HUES48 (cell line): ENCODE measurements at regions not wholly inside any gene's neighbourhood (a gene's known extent, or its start where the extent isn't known, plus 50 kb on each side); places are given as distances from the start of the nearest gene placed in this dataset.

Experiments used
- H3K27ac ChIP-seq: one replicate; pipeline ENCODE4 v1.7.0; 2013; ENCODE audit warnings: low read depth, low read length, inconsistent platforms
- H3K27me3 ChIP-seq: 2 replicates; pipeline ENCODE4 v1.6.1; 2013; ENCODE audit warnings: mild to moderate bottlenecking, low read length; ENCODE audit not compliant: control insufficient read depth, insufficient read depth
- H3K36me3 ChIP-seq: 2 replicates; pipeline ENCODE4 v1.6.1; 2013; ENCODE audit warnings: low read length; ENCODE audit not compliant: control insufficient read depth, insufficient read depth
- H3K4me1 ChIP-seq: 2 replicates; pipeline ENCODE4 v1.6.1; 2013; ENCODE audit warnings: mild to moderate bottlenecking, low read length; ENCODE audit not compliant: control insufficient read depth, insufficient read depth
- H3K4me3 ChIP-seq: 2 replicates; pipeline ENCODE4 v1.5.1; 2013; ENCODE audit warnings: mild to moderate bottlenecking, low read depth, low read length
- H3K9ac ChIP-seq: 2 replicates; pipeline ENCODE4 v1.6.1; 2013; ENCODE audit warnings: mild to moderate bottlenecking, low read depth, low read length, moderate library complexity
- H3K9me3 ChIP-seq: 2 replicates; pipeline ENCODE4 v1.6.1; 2013; ENCODE audit warnings: low read length; ENCODE audit not compliant: control insufficient read depth, insufficient read depth

- H3K27ac ChIP-seq: no peak overlapping the region
- H3K36me3 ChIP-seq: no peaks in the 10 kb centered on the region
- H3K4me1 ChIP-seq: no peaks in the 10 kb centered on the region
- H3K27me3 ChIP-seq: no peaks in the 10 kb centered on the region
- no peak overlapping the region for H3K9ac ChIP-seq
- no peaks in the 10 kb centered on the region for H3K9me3 ChIP-seq
- H3K4me3 ChIP-seq: no peak overlapping the region
Observed at GRCh38 chr6:51241376-51241775, 422.7 kb downstream of the TFAP2B start.

- Histone ChIP-seq H3K27me3 (no peaks in the 10 kb centered on the region), H3K36me3 (no peaks in the 10 kb centered on the region), H3K4me3 (no peak overlapping the region), H3K9me3 (no peaks in the 10 kb centered on the region), H3K4me1 (no peaks in the 10 kb centered on the region), H3K27ac (no peak overlapping the region), H3K9ac (no peak overlapping the region)
Observed at GRCh38 chr6:51249798-51250197, 431.1 kb downstream of the TFAP2B start.

GRCh38 chr6:51250317-51250716 is 431.6 kb downstream of the TFAP2B start:
- no peak overlapping the region for H3K9ac ChIP-seq
- no peaks in the 10 kb centered on the region for H3K4me1 ChIP-seq
- H3K27me3 ChIP-seq: no peaks in the 10 kb centered on the region
- H3K27ac ChIP-seq: no peak overlapping the region
- no peaks in the 10 kb centered on the region for H3K36me3 ChIP-seq
- H3K9me3 ChIP-seq: no peaks in the 10 kb centered on the region
- no peak overlapping the region for H3K4me3 ChIP-seq

- H3K4me1 ChIP-seq: no peaks in the 10 kb centered on the region
- H3K36me3 ChIP-seq: no peaks in the 10 kb centered on the region
- no peaks in the 10 kb centered on the region for H3K27me3 ChIP-seq
- no peaks in the 10 kb centered on the region for H3K9me3 ChIP-seq
- H3K27ac ChIP-seq: no peak overlapping the region
- H3K9ac ChIP-seq: no peak overlapping the region
- no peak overlapping the region for H3K4me3 ChIP-seq
Observed at GRCh38 chr6:51257938-51258337, 439.3 kb downstream of the TFAP2B start.

GRCh38 chr6:51260003-51260402 is 441.3 kb downstream of the TFAP2B start:
- no peak overlapping the region for H3K9ac ChIP-seq
- no peaks in the 10 kb centered on the region for H3K36me3 ChIP-seq
- H3K4me1 ChIP-seq: no peaks in the 10 kb centered on the region
- H3K4me3 ChIP-seq: no peak overlapping the region
- no peaks in the 10 kb centered on the region for H3K27me3 ChIP-seq
- H3K27ac ChIP-seq: no peak overlapping the region
- H3K9me3 ChIP-seq: no peaks in the 10 kb centered on the region

- no peaks in the 10 kb centered on the region for H3K27me3 ChIP-seq
- no peaks in the 10 kb centered on the region for H3K4me1 ChIP-seq
- H3K27ac ChIP-seq: no peak overlapping the region
- H3K9me3 ChIP-seq: no peaks in the 10 kb centered on the region
- H3K4me3 ChIP-seq: no peak overlapping the region
- H3K9ac ChIP-seq: no peak overlapping the region
- H3K36me3 ChIP-seq: no peaks in the 10 kb centered on the region
Observed at GRCh38 chr6:51261691-51262090, 443.0 kb downstream of the TFAP2B start.

- Histone ChIP-seq H3K4me1 (no peaks in the 10 kb centered on the region), H3K4me3 (no peak overlapping the region), H3K9me3 (no peaks in the 10 kb centered on the region), H3K9ac (no peak overlapping the region), H3K27ac (no peak overlapping the region), H3K36me3 (no peaks in the 10 kb centered on the region), H3K27me3 (no peaks in the 10 kb centered on the region)
Observed at GRCh38 chr6:51265426-51265825, 446.8 kb downstream of the TFAP2B start.

- H3K36me3 ChIP-seq: no peaks in the 10 kb centered on the region
- H3K4me3 ChIP-seq: no peak overlapping the region
- no peaks in the 10 kb centered on the region for H3K4me1 ChIP-seq
- H3K27me3 ChIP-seq: no peaks in the 10 kb centered on the region
- no peak overlapping the region for H3K27ac ChIP-seq
- no peaks in the 10 kb centered on the region for H3K9me3 ChIP-seq
- H3K9ac ChIP-seq: no peak overlapping the region
Observed at GRCh38 chr6:51266604-51267003, 447.9 kb downstream of the TFAP2B start.

GRCh38 chr6:51268666-51269065 is 450.0 kb downstream of the TFAP2B start:
- no peak overlapping the region for H3K27ac ChIP-seq
- H3K4me3 ChIP-seq: no peak overlapping the region
- no peak overlapping the region for H3K9ac ChIP-seq
- no peaks in the 10 kb centered on the region for H3K9me3 ChIP-seq
- H3K36me3 ChIP-seq: no peaks in the 10 kb centered on the region
- no peaks in the 10 kb centered on the region for H3K4me1 ChIP-seq
- no peaks in the 10 kb centered on the region for H3K27me3 ChIP-seq

- Histone ChIP-seq H3K4me3 (no peak overlapping the region), H3K27ac (no peak overlapping the region), H3K36me3 (no peaks in the 10 kb centered on the region), H3K27me3 (no peaks in the 10 kb centered on the region), H3K4me1 (no peaks in the 10 kb centered on the region), H3K9me3 (no peaks in the 10 kb centered on the region), H3K9ac (no peak overlapping the region)
Observed at GRCh38 chr6:51269876-51270275, 451.2 kb downstream of the TFAP2B start.

- no peaks in the 10 kb centered on the region for H3K9me3 ChIP-seq
- H3K27ac ChIP-seq: no peak overlapping the region
- no peaks in the 10 kb centered on the region for H3K4me1 ChIP-seq
- H3K36me3 ChIP-seq: no peaks in the 10 kb centered on the region
- H3K27me3 ChIP-seq: no peaks in the 10 kb centered on the region
- H3K9ac ChIP-seq: no peak overlapping the region
- H3K4me3 ChIP-seq: no peak overlapping the region
Observed at GRCh38 chr6:51271615-51272014, 452.9 kb downstream of the TFAP2B start.
